Trophoblast cell (in vitro differentiated cells and primary cell): ENCODE measurements at regions not wholly inside any gene's neighbourhood (a gene's known extent, or its start where the extent isn't known, plus 50 kb on each side); places are given as distances from the start of the nearest gene placed in this dataset.
A peak's percentile ranks its signal among the peaks of the same experiment; 100 is the strongest.

Experiments
- DNase-seq, 2 donors: peaks; one replicate each; pipeline ENCODE4 v3.0.0-alpha.2; 2016
- H2AFZ ChIP-seq: 2 replicates; pipeline ENCODE4 v1.6.1; 2013; ENCODE audit warnings: low read length, moderate library complexity, mild to moderate bottlenecking; ENCODE audit not compliant: insufficient read depth, poor library complexity
- H2AK5ac ChIP-seq: 2 replicates; pipeline ENCODE4 v1.6.1; 2013; ENCODE audit warnings: mild to moderate bottlenecking, low read length
- H2BK120ac ChIP-seq: 2 replicates; pipeline ENCODE4 v1.6.1; 2013; ENCODE audit warnings: low read length, mild to moderate bottlenecking, moderate library complexity; ENCODE audit not compliant: insufficient read depth, poor library complexity
- H2BK12ac ChIP-seq: 2 replicates; pipeline ENCODE4 v1.6.1; 2013; ENCODE audit warnings: mild to moderate bottlenecking, low read length, moderate library complexity
- H2BK5ac ChIP-seq: 2 replicates; pipeline ENCODE4 v1.6.1; 2013; ENCODE audit warnings: low read length, low read depth, moderate library complexity, mild to moderate bottlenecking; ENCODE audit not compliant: poor library complexity
- H3K14ac ChIP-seq: 2 replicates; pipeline ENCODE4 v1.6.1; 2013; ENCODE audit warnings: mild to moderate bottlenecking, low read length
- H3K18ac ChIP-seq: 2 replicates; pipeline ENCODE4 v1.6.1; 2013; ENCODE audit warnings: mild to moderate bottlenecking, low read length
- H3K23ac ChIP-seq: 2 replicates; pipeline ENCODE4 v1.6.1; 2013; ENCODE audit warnings: low read length
- H3K27ac ChIP-seq: 2 replicates; pipeline ENCODE4 v1.5.1; 2013; ENCODE audit warnings: low read depth, mild to moderate bottlenecking, inconsistent platforms, low read length, moderate library complexity
- H3K27me3 ChIP-seq: 2 replicates; pipeline ENCODE4 v1.6.1; 2013; ENCODE audit warnings: inconsistent platforms, mild to moderate bottlenecking, low read length, moderate library complexity; ENCODE audit not compliant: insufficient read depth
- H3K36me3 ChIP-seq, 2 experiments: 1 replicate in 1 of 2; 2 replicates in 1 of 2; pipeline ENCODE4 v1.6.1; 2013; ENCODE audit warnings: low read length in 2 of 2, mild to moderate bottlenecking in 2 of 2, moderate library complexity in 1 of 2; ENCODE audit not compliant: insufficient read depth in 2 of 2, control insufficient read depth in 1 of 2
- H3K4ac ChIP-seq: 2 replicates; pipeline ENCODE4 v1.6.1; 2013; ENCODE audit warnings: low read depth, mild to moderate bottlenecking, low read length, moderate library complexity
- H3K4me1 ChIP-seq, 2 experiments: 1 replicate in 1 of 2; 2 replicates in 1 of 2; pipeline ENCODE4 v1.6.1; 2013; ENCODE audit warnings: low read length in 2 of 2, mild to moderate bottlenecking in 2 of 2, moderate library complexity in 1 of 2; ENCODE audit not compliant: insufficient read depth in 2 of 2, control insufficient read depth in 1 of 2
- H3K4me2 ChIP-seq: 2 replicates; pipeline ENCODE4 v1.6.1; 2013; ENCODE audit warnings: inconsistent platforms, mild to moderate bottlenecking, low read length, moderate library complexity
- H3K4me3 ChIP-seq: 2 replicates; pipeline ENCODE4 v1.5.1; 2013; ENCODE audit warnings: mild to moderate bottlenecking, low read depth, low read length, inconsistent platforms
- H3K79me1 ChIP-seq: one replicate; pipeline ENCODE4 v1.6.1; 2013; ENCODE audit warnings: low read length
- H3K79me2 ChIP-seq: 2 replicates; pipeline ENCODE4 v1.6.1; 2013; ENCODE audit warnings: low read length, mild to moderate bottlenecking; ENCODE audit not compliant: control insufficient read depth, insufficient read depth, poor library complexity
- H3K9ac ChIP-seq: 2 replicates; pipeline ENCODE4 v1.6.1; 2013; ENCODE audit warnings: mild to moderate bottlenecking, low read length
- H3K9me3 ChIP-seq: 2 replicates; pipeline ENCODE4 v1.6.1; 2013; ENCODE audit warnings: low read depth, mild to moderate bottlenecking, control low read depth, inconsistent platforms, low read length; ENCODE audit not compliant: insufficient read depth
- H4K12ac ChIP-seq: 2 replicates; pipeline ENCODE4 v1.6.1; 2013; ENCODE audit warnings: low read depth, mild to moderate bottlenecking, low read length, moderate library complexity
- H4K8ac ChIP-seq: 2 replicates; pipeline ENCODE4 v1.6.1; 2013; ENCODE audit warnings: low read depth, mild to moderate bottlenecking, low read length, moderate library complexity
- H4K91ac ChIP-seq: one replicate; pipeline ENCODE4 v1.6.1; 2013; ENCODE audit warnings: low read depth, mild to moderate bottlenecking, low read length, moderate library complexity
- WGBS: extraction: QIAGEN DNeasy Blood & Tissue Kit; methylation state at CpG from one replicate; pipeline ENCODE4 v1.1.7; 2013; ENCODE audit warnings: missing lambda C conversion rate; ENCODE audit not compliant: insufficient read length, insufficient coverage; ENCODE audit errors: extremely low coverage; 5-methylcytosine and 5-hydroxymethylcytosine counted together

- Histone ChIP-seq H3K27me3 (no peaks in the 10 kb centered on the region), H3K14ac (no peak overlapping the region), H3K4me3 (no peak overlapping the region), H3K79me2 (no peaks in the 10 kb centered on the region), H4K91ac (no peak overlapping the region), H2BK5ac (no peak overlapping the region), H3K4ac (no peak overlapping the region), H2BK120ac (no peak overlapping the region), H3K4me1 (peaks cover 0 to 6% of the 10 kb centered on the region in 2 experiments), H3K9ac (no peak overlapping the region), H3K79me1 (no peaks in the 10 kb centered on the region), H4K12ac (no peak overlapping the region), H3K9me3 (peaks cover 1% of the 10 kb centered on the region), H2AK5ac (no peak overlapping the region), H3K27ac (no peak overlapping the region), H4K8ac (no peak overlapping the region), H2BK12ac (no peak overlapping the region), H3K23ac (no peak overlapping the region), H3K4me2 (no peak overlapping the region), H2AFZ (no peak overlapping the region), H3K18ac (no peak overlapping the region), H3K36me3 (no peaks in the 10 kb centered on the region)
- DNase-seq, result no peak
- no CpG with 5 or more reads among the region's 3 CpGs for WGBS
Observed at GRCh38 chr1:203424285-203424684, 51.3 kb upstream of the PRELP start.

GRCh38 chr1:203424861-203425662 lies 50.5 kb upstream of the PRELP start:
- Histone ChIP-seq H3K4me2 (no peak overlapping the region), H3K18ac (no peak overlapping the region)
- no CpG with 5 or more reads among the region's 4 CpGs for WGBS

GRCh38 chr1:203425663-203425975 lies 50.0 kb upstream of the PRELP start:
- Histone ChIP-seq H3K27me3 (peaks cover 2% of the 10 kb centered on the region), H3K36me3 (no peaks in the 10 kb centered on the region), H3K14ac (no peak overlapping the region), H4K8ac (no peak overlapping the region), H4K12ac (no peak overlapping the region), H2AK5ac (no peak overlapping the region), H3K4ac (no peak overlapping the region), H3K79me1 (no peaks in the 10 kb centered on the region), H3K18ac (no peak overlapping the region), H3K4me2 (no peak overlapping the region), H2AFZ (no peak overlapping the region), H4K91ac (no peak overlapping the region), H3K4me3 (no peak overlapping the region), H3K9me3 (peaks cover 1% of the 10 kb centered on the region), H3K9ac (no peak overlapping the region), H2BK12ac (no peak overlapping the region), H3K79me2 (no peaks in the 10 kb centered on the region), H2BK120ac (no peak overlapping the region), H3K4me1 (peaks cover 0 to 6% of the 10 kb centered on the region in 2 experiments), H3K23ac (no peak overlapping the region), H3K27ac (no peak overlapping the region), H2BK5ac (no peak overlapping the region)
- DNase-seq, result no peak

More at GRCh38 chr1:203424861-203425662, 50.5 kb upstream of the PRELP start:
- Histone ChIP-seq H2AFZ (no peak overlapping the region), H2BK120ac (no peak overlapping the region), H3K27me3 (no peaks in the 10 kb centered on the region), H4K12ac (no peak overlapping the region), H3K79me2 (no peaks in the 10 kb centered on the region), H2BK12ac (no peak overlapping the region), H3K14ac (no peak overlapping the region), H3K4me1 (peaks cover 0 to 6% of the 10 kb centered on the region in 2 experiments), H2AK5ac (no peak overlapping the region), H2BK5ac (no peak overlapping the region), H3K9me3 (peaks cover 1% of the 10 kb centered on the region), H3K4me3 (no peak overlapping the region), H3K27ac (no peak overlapping the region), H3K9ac (no peak overlapping the region), H4K8ac (no peak overlapping the region), H3K23ac (peak overlapping the region; percentile 40), H3K36me3 (no peaks in the 10 kb centered on the region), H4K91ac (no peak overlapping the region), H3K4ac (no peak overlapping the region), H3K79me1 (no peaks in the 10 kb centered on the region)
- no peak for DNase-seq
